Sigmoid colon (tissue), 6 donors: ENCODE measurements at regions not wholly inside any gene's neighbourhood (a gene's known extent, or its start where the extent isn't known, plus 50 kb on each side); places are given as distances from the start of the nearest gene placed in this dataset.

Experiments
- DNase-seq: peaks from one replicate; pipeline ENCODE4 v3.0.0-alpha.2; 2019
- H3K27ac ChIP-seq, 4 donors: fragments of 200-600 bp; sonication (generic); one replicate each; pipeline ENCODE4 v1.5.1; 2016 to 2019; ENCODE audit warnings: mild to moderate bottlenecking in 1 of 4
- H3K27me3 ChIP-seq, 3 donors: fragments of 200-600 bp; sonication (generic); one replicate each; pipeline ENCODE4 v1.5.1; 2019; ENCODE audit warnings: mild to moderate bottlenecking in 1 of 3
- H3K36me3 ChIP-seq, 4 donors: fragments of 200-600 bp; sonication (generic); one replicate each; pipeline ENCODE4 v1.5.1; 2016 to 2019
- H3K4me1 ChIP-seq, 4 donors: fragments of 200-600 bp; sonication (generic); one replicate each; pipeline ENCODE4 v1.5.1; 2017 to 2019
- H3K4me3 ChIP-seq, 4 donors: fragments of 200-600 bp; sonication (generic); one replicate each; pipeline ENCODE4 v1.5.1; 2017 to 2019; ENCODE audit warnings: mild to moderate bottlenecking in 2 of 4, moderate library complexity in 1 of 4
- H3K9me3 ChIP-seq, 4 donors: fragments of 200-600 bp in 3 of 4; sonication (generic) in 3 of 4; one replicate each; pipeline versions ENCODE4 v1.5.1 to v1.6.1; 2013 to 2019
- EP300 ChIP-seq, 4 donors: sonication (generic); formaldehyde crosslinking; IDR thresholded peaks; one replicate each; pipeline ENCODE4 v1.6.1; 2017; ENCODE audit warnings: antibody characterized with exemption in 4 of 4
- POLR2A ChIP-seq, 2 donors: fragments of 450-650 bp; IDR thresholded peaks; one replicate each; pipeline ENCODE4 v1.6.1; 2016; ENCODE audit warnings: antibody characterized with exemption in 2 of 2, mild to moderate bottlenecking in 2 of 2, moderate library complexity in 2 of 2
- POLR2AphosphoS5 ChIP-seq, 4 donors: sonication (generic); formaldehyde crosslinking; IDR thresholded peaks; one replicate each; pipeline ENCODE4 v1.6.1; 2017; ENCODE audit warnings: antibody characterized with exemption in 4 of 4
- WGBS, 2 donors: extraction: QIAGEN DNeasy Blood & Tissue Kit; methylation state at CpG; one replicate each; pipeline ENCODE4 v1.1.7; 2013; 5-methylcytosine and 5-hydroxymethylcytosine counted together
- intact Hi-C: fragments of 100-400 bp; cut with DNase I; formaldehyde crosslinking; loops from one replicate; pipeline ENCODE4 v1.15.1; 2023
- TF ChIP-seq, protein P1 (sequence below), 4 experiments: fragments of 450-650 bp in 3 of 4; fragments of 200-600 bp in 1 of 4; IDR thresholded peaks; one replicate each; pipeline ENCODE4 v1.5.1; 2016 to 2019; ENCODE audit warnings: antibody characterized with exemption in 4 of 4, mild to moderate bottlenecking in 3 of 4, moderate library complexity in 2 of 4
- donor health status: healthy with polysubstance abuse.
- donor health status: healthy.

GRCh38 chr16:77090062-77090461, 100.9 kb upstream of the MON1B start:
- 71 to 81% methylated on average over 1 of the region's 1 CpG for WGBS, 2 donors
- Histone ChIP-seq H3K9me3 (no peaks in the 10 kb centered on the region), H3K36me3 (no peaks in the 10 kb centered on the region), H3K4me3 (no peak overlapping the region), H3K27me3 (no peaks in the 10 kb centered on the region), H3K4me1 (no peaks in the 10 kb centered on the region), H3K27ac (no peak overlapping the region)
- TF ChIP-seq EP300 (IDR thresholded peaks at IDR 0.05) (no peak), POLR2AphosphoS5 (IDR thresholded peaks at IDR 0.05) (no peak), POLR2A (IDR thresholded peaks at IDR 0.05) (no peak)
- TF ChIP-seq, protein P1, sequence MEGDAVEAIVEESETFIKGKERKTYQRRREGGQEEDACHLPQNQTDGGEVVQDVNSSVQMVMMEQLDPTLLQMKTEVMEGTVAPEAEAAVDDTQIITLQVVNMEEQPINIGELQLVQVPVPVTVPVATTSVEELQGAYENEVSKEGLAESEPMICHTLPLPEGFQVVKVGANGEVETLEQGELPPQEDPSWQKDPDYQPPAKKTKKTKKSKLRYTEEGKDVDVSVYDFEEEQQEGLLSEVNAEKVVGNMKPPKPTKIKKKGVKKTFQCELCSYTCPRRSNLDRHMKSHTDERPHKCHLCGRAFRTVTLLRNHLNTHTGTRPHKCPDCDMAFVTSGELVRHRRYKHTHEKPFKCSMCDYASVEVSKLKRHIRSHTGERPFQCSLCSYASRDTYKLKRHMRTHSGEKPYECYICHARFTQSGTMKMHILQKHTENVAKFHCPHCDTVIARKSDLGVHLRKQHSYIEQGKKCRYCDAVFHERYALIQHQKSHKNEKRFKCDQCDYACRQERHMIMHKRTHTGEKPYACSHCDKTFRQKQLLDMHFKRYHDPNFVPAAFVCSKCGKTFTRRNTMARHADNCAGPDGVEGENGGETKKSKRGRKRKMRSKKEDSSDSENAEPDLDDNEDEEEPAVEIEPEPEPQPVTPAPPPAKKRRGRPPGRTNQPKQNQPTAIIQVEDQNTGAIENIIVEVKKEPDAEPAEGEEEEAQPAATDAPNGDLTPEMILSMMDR (IDR thresholded peaks at IDR 0.05) = no peak
- no peak for DNase-seq
- intact Hi-C loops = no loop called here

DNA sequence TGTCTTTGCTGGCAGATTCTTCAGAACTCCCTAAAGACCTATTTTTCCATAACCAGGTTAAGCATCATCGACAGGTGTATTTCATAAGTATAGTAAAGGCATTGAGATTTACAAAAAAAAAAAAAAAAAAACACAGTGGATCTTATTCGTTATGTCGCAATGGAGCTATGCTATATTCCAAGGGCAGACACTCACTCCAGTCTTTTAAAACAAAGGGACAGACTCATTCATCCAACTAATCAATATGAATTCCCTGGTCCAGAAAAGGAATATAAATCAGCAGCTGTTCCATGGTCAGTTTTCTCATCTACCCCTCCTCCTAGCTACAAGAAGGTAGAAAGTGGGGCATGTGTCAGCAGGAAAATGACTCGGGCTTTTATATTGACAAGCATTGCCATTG, 97.7 kb upstream of the MON1B start:
- no peak for TF ChIP-seq EP300 (IDR thresholded peaks at IDR 0.05)
- no peak for TF ChIP-seq POLR2AphosphoS5 (IDR thresholded peaks at IDR 0.05)
- TF ChIP-seq POLR2A (IDR thresholded peaks at IDR 0.05) = no peak
- TF ChIP-seq, protein P1 (IDR thresholded peaks at IDR 0.05) = no peak
- WGBS, 2 donors = 88 to 95% methylated on average over 4 of the region's 4 CpGs

GRCh38 chr16:77093999-77094398, 97.0 kb upstream of the MON1B start:
- Histone ChIP-seq H3K27ac (no peak overlapping the region), H3K36me3 (no peaks in the 10 kb centered on the region), H3K4me1 (no peaks in the 10 kb centered on the region), H3K27me3 (no peaks in the 10 kb centered on the region), H3K4me3 (no peak overlapping the region), H3K9me3 (no peaks in the 10 kb centered on the region)
- WGBS, 2 donors = 78 to 88% methylated on average over 2 of the region's 2 CpGs
- TF ChIP-seq, protein P1 (IDR thresholded peaks at IDR 0.05) = no peak
- TF ChIP-seq POLR2A (IDR thresholded peaks at IDR 0.05) (no peak), EP300 (IDR thresholded peaks at IDR 0.05) (no peak), POLR2AphosphoS5 (IDR thresholded peaks at IDR 0.05) (no peak)
- intact Hi-C loops = no loop called here
- DNase-seq = no peak

More for the DNA sequence above, 97.7 kb upstream of the MON1B start:
- DNase-seq = no peak
- H3K36me3 ChIP-seq = no peaks in the 10 kb centered on the region
- intact Hi-C loops = no loop called here
- no peaks in the 10 kb centered on the region for H3K9me3 ChIP-seq
- H3K4me3 ChIP-seq = no peak overlapping the region
- H3K4me1 ChIP-seq = no peaks in the 10 kb centered on the region
- no peaks in the 10 kb centered on the region for H3K27me3 ChIP-seq
- no peak overlapping the region for H3K27ac ChIP-seq

DNA sequence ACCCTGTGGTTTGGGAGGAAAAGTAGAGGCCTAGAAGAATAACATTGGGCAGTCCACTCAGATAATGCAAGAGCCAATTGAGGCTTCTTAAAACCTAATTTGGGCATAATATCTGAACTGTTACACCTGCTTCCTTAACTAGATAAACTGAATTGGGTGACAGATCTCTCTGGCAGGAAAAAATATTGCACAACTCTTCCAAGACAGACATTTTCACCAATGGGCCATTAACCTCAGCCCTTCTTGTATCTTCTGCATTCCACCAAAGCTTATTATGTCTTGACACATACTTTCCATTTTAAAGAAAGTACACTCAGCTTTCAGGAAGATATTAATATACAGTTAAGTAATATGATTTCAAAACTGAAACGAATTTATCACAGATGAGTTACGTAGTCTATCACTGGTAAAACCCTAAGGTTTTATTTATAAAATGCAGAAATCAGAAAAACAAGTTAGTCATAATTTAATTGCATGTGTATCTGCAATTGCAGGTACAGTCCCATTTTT, 79.9 kb upstream of the MON1B start:
- intact Hi-C loops = no loop called here

More for the DNA sequence above, 79.9 kb upstream of the MON1B start:
- Histone ChIP-seq H3K4me1 (no peaks in the 10 kb centered on the region), H3K27ac (no peak overlapping the region), H3K36me3 (no peaks in the 10 kb centered on the region), H3K9me3 (no peaks in the 10 kb centered on the region), H3K27me3 (no peaks in the 10 kb centered on the region), H3K4me3 (no peak overlapping the region)
- WGBS, 2 donors = 55 to 70% methylated on average over 2 of the region's 2 CpGs
- no peak for DNase-seq
- no peak for TF ChIP-seq POLR2A (IDR thresholded peaks at IDR 0.05)
- TF ChIP-seq EP300 (IDR thresholded peaks at IDR 0.05) = no peak
- no peak for TF ChIP-seq POLR2AphosphoS5 (IDR thresholded peaks at IDR 0.05)
- TF ChIP-seq, protein P1 (IDR thresholded peaks at IDR 0.05) = no peak
